HepG2 (cell line): ENCODE measurements at regions not wholly inside any gene's neighbourhood (a gene's known extent, or its start where the extent isn't known, plus 50 kb on each side); places are given as distances from the start of the nearest gene placed in this dataset.

Experiments
- CCDC6 ChIP-seq: sonication (generic); formaldehyde crosslinking; IDR thresholded peaks from 2 replicates; pipeline ENCODE4 v1.8.1; 2022; ENCODE audit warnings: mild to moderate bottlenecking, missing genetic modification reagents, moderate library complexity
- CENPX ChIP-seq: sonication (generic); formaldehyde crosslinking; IDR thresholded peaks from 2 replicates; pipeline ENCODE4 v1.9.0; 2021; ENCODE audit warnings: mild to moderate bottlenecking, missing genetic modification reagents, moderate library complexity
- CHCHD3 ChIP-seq: sonication (generic); formaldehyde crosslinking; IDR thresholded peaks from 2 replicates; pipeline ENCODE4 v1.8.0; 2022; ENCODE audit warnings: mild to moderate bottlenecking, missing genetic modification reagents, moderate library complexity
- ELF3 ChIP-seq: IDR thresholded peaks from 2 replicates; pipeline ENCODE4 v1.6.1; 2016; ENCODE audit warnings: missing genetic modification reagents, missing compliant biosample characterization
- MBNL3 ChIP-seq: fragments of 250-450 bp; sonication (Bioruptor Pico); conservative IDR thresholded peaks from 2 replicates; pipeline ENCODE4 v1.8.0; 2022; ENCODE audit warnings: mild to moderate bottlenecking, inconsistent platforms
- NFRKB ChIP-seq: fragments of 450-650 bp; IDR thresholded peaks from 2 replicates; pipeline ENCODE4 v1.6.1; 2017
- RAD21 ChIP-seq: fragments of 450-650 bp; formaldehyde crosslinking; IDR thresholded peaks from 2 replicates; pipeline ENCODE4 v1.5.0; 2020; ENCODE audit warnings: mild to moderate bottlenecking
- REPIN1 ChIP-seq: sonication (generic); formaldehyde crosslinking; IDR thresholded peaks from 2 replicates; pipeline ENCODE4 v1.8.0; 2022; ENCODE audit warnings: missing genetic modification reagents, low read depth, mild to moderate bottlenecking, borderline replicate concordance
- RXRB ChIP-seq: IDR thresholded peaks from 2 replicates; pipeline ENCODE4 v1.6.1; 2016; ENCODE audit warnings: borderline replicate concordance, missing genetic modification reagents, missing compliant biosample characterization
- SP1 ChIP-seq, 2 experiments: fragments of 450-650 bp in 1 of 2; sonication (generic) in 1 of 2; formaldehyde crosslinking in 1 of 2; IDR thresholded peaks; 2 replicates each; pipeline versions ENCODE4 v1.4.0 to v1.6.1; 2016 to 2020; ENCODE audit warnings: missing genetic modification reagents in 1 of 2
- TCF12 ChIP-seq, 2 experiments: fragments of 450-650 bp in 1 of 2; sonication (generic) in 1 of 2; formaldehyde crosslinking in 1 of 2; IDR thresholded peaks; 2 replicates each; pipeline versions ENCODE4 v1.6.1 to v1.8.0; 2017 to 2022; ENCODE audit warnings: antibody characterized with exemption in 1 of 2, mild to moderate bottlenecking in 1 of 2, missing genetic modification reagents in 1 of 2, moderate library complexity in 1 of 2
- U2AF2 ChIP-seq: fragments of 200-400 bp; formaldehyde crosslinking; IDR thresholded peaks from 2 replicates; pipeline ENCODE4 v1.6.1; 2017; ENCODE audit warnings: low read depth, mild to moderate bottlenecking, low read length
- ZNF17 ChIP-seq: sonication (generic); formaldehyde crosslinking; IDR thresholded peaks from 2 replicates; pipeline ENCODE4 v1.5.0; 2020; ENCODE audit warnings: mild to moderate bottlenecking, missing genetic modification reagents
- ZNF747 ChIP-seq: sonication (generic); formaldehyde crosslinking; IDR thresholded peaks from 2 replicates; pipeline ENCODE4 v1.8.1; 2023; ENCODE audit warnings: missing genetic modification reagents, mild to moderate bottlenecking, borderline replicate concordance
- TF ChIP-seq, protein P1 (sequence below): IDR thresholded peaks from 2 replicates; pipeline ENCODE4 v1.6.1; 2016; ENCODE audit warnings: missing compliant biosample characterization, missing genetic modification reagents, borderline replicate concordance
- TF ChIP-seq, protein P2 (sequence below): sonication (generic); formaldehyde crosslinking; IDR thresholded peaks from 2 replicates; pipeline ENCODE4 v1.4.0; 2020; ENCODE audit warnings: missing genetic modification reagents
- TF ChIP-seq, protein P3 (sequence below): IDR thresholded peaks from 2 replicates; pipeline ENCODE4 v1.6.1; 2018; ENCODE audit warnings: missing genetic modification reagents, mild to moderate bottlenecking, missing compliant biosample characterization
- TF ChIP-seq, protein P4 (sequence below): sonication (generic); formaldehyde crosslinking; IDR thresholded peaks from 2 replicates; pipeline ENCODE4 v1.4.0; 2020; ENCODE audit warnings: missing genetic modification reagents, borderline replicate concordance
- TF ChIP-seq, protein P5 (sequence below): sonication (generic); formaldehyde crosslinking; conservative IDR thresholded peaks from 2 replicates; pipeline ENCODE4 v1.5.0; 2020; ENCODE audit warnings: missing genetic modification reagents

DNA sequence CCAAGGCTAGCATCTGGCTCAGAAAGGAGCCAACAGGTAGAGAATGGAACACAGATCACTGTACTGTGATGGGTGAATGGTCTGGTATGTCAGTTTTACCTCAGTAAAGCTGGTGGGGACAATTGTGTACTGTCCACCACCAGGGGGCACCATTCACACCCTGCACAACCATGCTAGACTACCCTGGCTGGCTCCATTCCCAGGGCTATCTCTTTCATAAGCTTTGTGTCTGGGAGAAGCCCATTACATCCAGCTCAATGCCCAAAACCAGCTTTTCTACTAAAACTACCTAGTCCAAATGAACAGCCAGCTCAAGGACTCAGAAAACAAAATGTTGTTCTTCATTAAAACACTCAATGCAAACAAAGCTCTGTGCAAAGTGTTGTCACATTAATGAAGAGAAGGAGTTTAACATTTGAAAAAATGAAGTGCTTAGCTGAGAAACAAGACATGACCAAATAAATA lies 62.0 kb upstream of the RASAL2 start (continued):
- TF ChIP-seq, protein P1, sequence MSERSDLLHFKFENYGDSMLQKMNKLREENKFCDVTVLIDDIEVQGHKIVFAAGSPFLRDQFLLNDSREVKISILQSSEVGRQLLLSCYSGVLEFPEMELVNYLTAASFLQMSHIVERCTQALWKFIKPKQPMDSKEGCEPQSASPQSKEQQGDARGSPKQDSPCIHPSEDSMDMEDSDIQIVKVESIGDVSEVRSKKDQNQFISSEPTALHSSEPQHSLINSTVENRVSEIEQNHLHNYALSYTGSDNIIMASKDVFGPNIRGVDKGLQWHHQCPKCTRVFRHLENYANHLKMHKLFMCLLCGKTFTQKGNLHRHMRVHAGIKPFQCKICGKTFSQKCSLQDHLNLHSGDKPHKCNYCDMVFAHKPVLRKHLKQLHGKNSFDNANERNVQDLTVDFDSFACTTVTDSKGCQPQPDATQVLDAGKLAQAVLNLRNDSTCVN (CRISPR knock-in tag): no peak
- TF ChIP-seq ZNF17: no peak
- no peak for TF ChIP-seq CENPX
- TF ChIP-seq ELF3 (CRISPR knock-in tag): 0 out of 2 replicates have a peak, but pooled peaks have one; percentile 29
- peak; percentile 90 for TF ChIP-seq RAD21 (CRISPR knock-in tag)
- TF ChIP-seq ZNF747 (CRISPR knock-in tag): 0 out of 2 replicates have a peak, but pooled peaks have one; percentile 35
- TF ChIP-seq, protein P2, sequence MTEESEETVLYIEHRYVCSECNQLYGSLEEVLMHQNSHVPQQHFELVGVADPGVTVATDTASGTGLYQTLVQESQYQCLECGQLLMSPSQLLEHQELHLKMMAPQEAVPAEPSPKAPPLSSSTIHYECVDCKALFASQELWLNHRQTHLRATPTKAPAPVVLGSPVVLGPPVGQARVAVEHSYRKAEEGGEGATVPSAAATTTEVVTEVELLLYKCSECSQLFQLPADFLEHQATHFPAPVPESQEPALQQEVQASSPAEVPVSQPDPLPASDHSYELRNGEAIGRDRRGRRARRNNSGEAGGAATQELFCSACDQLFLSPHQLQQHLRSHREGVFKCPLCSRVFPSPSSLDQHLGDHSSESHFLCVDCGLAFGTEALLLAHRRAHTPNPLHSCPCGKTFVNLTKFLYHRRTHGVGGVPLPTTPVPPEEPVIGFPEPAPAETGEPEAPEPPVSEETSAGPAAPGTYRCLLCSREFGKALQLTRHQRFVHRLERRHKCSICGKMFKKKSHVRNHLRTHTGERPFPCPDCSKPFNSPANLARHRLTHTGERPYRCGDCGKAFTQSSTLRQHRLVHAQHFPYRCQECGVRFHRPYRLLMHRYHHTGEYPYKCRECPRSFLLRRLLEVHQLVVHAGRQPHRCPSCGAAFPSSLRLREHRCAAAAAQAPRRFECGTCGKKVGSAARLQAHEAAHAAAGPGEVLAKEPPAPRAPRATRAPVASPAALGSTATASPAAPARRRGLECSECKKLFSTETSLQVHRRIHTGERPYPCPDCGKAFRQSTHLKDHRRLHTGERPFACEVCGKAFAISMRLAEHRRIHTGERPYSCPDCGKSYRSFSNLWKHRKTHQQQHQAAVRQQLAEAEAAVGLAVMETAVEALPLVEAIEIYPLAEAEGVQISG (CRISPR knock-in tag): peak; percentile 49; the same call in 1 of the 2 replicates
- TF ChIP-seq, protein P3, sequence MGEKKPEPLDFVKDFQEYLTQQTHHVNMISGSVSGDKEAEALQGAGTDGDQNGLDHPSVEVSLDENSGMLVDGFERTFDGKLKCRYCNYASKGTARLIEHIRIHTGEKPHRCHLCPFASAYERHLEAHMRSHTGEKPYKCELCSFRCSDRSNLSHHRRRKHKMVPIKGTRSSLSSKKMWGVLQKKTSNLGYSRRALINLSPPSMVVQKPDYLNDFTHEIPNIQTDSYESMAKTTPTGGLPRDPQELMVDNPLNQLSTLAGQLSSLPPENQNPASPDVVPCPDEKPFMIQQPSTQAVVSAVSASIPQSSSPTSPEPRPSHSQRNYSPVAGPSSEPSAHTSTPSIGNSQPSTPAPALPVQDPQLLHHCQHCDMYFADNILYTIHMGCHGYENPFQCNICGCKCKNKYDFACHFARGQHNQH: 0 out of 2 replicates have a peak, but pooled peaks have one; percentile 26
- TF ChIP-seq CCDC6: no peak
- no peak for TF ChIP-seq MBNL3 (CRISPR knock-in tag)
- TF ChIP-seq RXRB: peak; percentile 54; the same call in 1 of the 2 replicates
- peak; percentile 54; the same call in 1 of the 2 replicates for TF ChIP-seq REPIN1 (CRISPR knock-in tag)
- TF ChIP-seq, protein P4, sequence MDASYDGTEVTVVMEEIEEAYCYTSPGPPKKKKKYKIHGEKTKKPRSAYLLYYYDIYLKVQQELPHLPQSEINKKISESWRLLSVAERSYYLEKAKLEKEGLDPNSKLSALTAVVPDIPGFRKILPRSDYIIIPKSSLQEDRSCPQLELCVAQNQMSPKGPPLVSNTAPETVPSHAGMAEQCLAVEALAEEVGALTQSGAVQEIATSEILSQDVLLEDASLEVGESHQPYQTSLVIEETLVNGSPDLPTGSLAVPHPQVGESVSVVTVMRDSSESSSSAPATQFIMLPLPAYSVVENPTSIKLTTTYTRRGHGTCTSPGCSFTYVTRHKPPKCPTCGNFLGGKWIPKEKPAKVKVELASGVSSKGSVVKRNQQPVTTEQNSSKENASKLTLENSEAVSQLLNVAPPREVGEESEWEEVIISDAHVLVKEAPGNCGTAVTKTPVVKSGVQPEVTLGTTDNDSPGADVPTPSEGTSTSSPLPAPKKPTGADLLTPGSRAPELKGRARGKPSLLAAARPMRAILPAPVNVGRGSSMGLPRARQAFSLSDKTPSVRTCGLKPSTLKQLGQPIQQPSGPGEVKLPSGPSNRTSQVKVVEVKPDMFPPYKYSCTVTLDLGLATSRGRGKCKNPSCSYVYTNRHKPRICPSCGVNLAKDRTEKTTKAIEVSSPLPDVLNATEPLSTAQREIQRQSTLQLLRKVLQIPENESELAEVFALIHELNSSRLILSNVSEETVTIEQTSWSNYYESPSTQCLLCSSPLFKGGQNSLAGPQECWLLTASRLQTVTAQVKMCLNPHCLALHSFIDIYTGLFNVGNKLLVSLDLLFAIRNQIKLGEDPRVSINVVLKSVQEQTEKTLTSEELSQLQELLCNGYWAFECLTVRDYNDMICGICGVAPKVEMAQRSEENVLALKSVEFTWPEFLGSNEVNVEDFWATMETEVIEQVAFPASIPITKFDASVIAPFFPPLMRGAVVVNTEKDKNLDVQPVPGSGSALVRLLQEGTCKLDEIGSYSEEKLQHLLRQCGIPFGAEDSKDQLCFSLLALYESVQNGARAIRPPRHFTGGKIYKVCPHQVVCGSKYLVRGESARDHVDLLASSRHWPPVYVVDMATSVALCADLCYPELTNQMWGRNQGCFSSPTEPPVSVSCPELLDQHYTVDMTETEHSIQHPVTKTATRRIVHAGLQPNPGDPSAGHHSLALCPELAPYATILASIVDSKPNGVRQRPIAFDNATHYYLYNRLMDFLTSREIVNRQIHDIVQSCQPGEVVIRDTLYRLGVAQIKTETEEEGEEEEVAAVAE: no peak
- TF ChIP-seq NFRKB: no peak
- TF ChIP-seq U2AF2: no peak
- TF ChIP-seq CHCHD3 (CRISPR knock-in tag): no peak
- TF ChIP-seq, protein P5, sequence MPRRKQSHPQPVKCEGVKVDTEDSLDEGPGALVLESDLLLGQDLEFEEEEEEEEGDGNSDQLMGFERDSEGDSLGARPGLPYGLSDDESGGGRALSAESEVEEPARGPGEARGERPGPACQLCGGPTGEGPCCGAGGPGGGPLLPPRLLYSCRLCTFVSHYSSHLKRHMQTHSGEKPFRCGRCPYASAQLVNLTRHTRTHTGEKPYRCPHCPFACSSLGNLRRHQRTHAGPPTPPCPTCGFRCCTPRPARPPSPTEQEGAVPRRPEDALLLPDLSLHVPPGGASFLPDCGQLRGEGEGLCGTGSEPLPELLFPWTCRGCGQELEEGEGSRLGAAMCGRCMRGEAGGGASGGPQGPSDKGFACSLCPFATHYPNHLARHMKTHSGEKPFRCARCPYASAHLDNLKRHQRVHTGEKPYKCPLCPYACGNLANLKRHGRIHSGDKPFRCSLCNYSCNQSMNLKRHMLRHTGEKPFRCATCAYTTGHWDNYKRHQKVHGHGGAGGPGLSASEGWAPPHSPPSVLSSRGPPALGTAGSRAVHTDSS: no peak
- no peak for TF ChIP-seq TCF12 (IDR thresholded peaks at IDR 0.05)
- TF ChIP-seq TCF12 (CRISPR knock-in tag; IDR thresholded peaks at IDR 0.05): no peak
- TF ChIP-seq SP1 (IDR thresholded peaks at IDR 0.05): no peak
- no peak for TF ChIP-seq SP1 (CRISPR knock-in tag; IDR thresholded peaks at IDR 0.05)
